ENCODE measurements at regions not wholly inside any gene's neighbourhood (a gene's known extent, or its start where the extent isn't known, plus 50 kb on each side); places are given as distances from the start of the nearest gene placed in this dataset.

GRCh38 chr15:25509703-25510102, 70.9 kb upstream of the UBE3A start:
- peaks cover 49% of the 10 kb centered on the region for H3K4me1 Mint-ChIP-seq
- no peak overlapping the region for H3K27ac Mint-ChIP-seq
- CTCF ChIA-PET, result interaction anchor here (1.0 to 8.9 kb wide), 13 partner anchors 12 to 1382 kb away, joined by 3 to 110 read pairs (median 14); no protein-coding TSS in a partner anchor
- TF ChIP-seq NR2C2 (CRISPR knock-in tag; IDR thresholded peaks at IDR 0.05), result no peak
- TF ChIP-seq ARID4B (CRISPR knock-in tag; IDR thresholded peaks at IDR 0.05; ENCODE audit: borderline replicate concordance), result no peak
- TF ChIP-seq MAX (CRISPR knock-in tag; IDR thresholded peaks at IDR 0.05), result no peak
- TF ChIP-seq NFYB (CRISPR knock-in tag; conservative IDR thresholded peaks at IDR 0.05; ENCODE audit: low read depth), result no peak
- TF ChIP-seq HMGA2 (CRISPR knock-in tag; IDR thresholded peaks at IDR 0.05), result no peak
- TF ChIP-seq AFF4 (CRISPR knock-in tag; IDR thresholded peaks at IDR 0.05; ENCODE audit: borderline replicate concordance), result no peak
- DNase-seq (ENCODE audit: low spot score) (no peak), ATAC-seq (no peak)
- H3K4me3 Mint-ChIP-seq, result no peak overlapping the region
- POLR2A ChIA-PET, result no interaction called here
- no peaks in the 10 kb centered on the region; the same call in 1 of the 2 replicates for H3K36me3 Mint-ChIP-seq
- H3K9me3 Mint-ChIP-seq, result peaks cover 8% of the 10 kb centered on the region
- no peaks in the 10 kb centered on the region; the same call in 1 of the 2 replicates for H3K27me3 Mint-ChIP-seq (ENCODE audit: low read depth)

DNA sequence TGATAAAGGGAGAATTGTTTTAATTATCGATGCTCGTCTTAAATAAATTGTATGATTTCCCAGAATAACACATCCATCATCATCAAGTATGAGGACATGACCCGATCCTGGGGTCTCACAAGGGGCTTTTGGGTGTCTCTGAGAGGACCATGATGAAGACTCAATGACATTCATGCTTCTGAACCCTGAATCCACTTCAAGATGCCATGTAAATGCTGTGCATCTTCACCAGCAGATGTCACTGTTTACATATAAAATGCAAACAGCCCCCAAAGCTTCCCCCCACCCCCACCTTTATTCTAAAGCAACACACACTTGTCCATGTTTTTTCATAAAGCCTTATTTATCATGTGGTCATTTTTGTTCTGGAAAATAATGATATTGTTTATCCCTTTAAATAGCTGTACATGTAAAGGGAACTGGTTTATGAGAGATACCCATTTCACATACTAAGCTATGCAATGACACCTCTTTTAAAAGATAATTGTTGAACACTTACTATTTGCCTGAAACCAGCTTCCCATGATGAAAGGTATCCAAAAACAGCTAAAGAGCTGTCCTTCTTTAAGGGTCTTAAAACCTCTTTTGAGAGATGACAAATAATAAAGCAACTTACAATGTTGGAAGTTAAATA, 69.7 kb upstream of the UBE3A start:
- Mint-ChIP-seq H3K4me3 (no peak overlapping the region), H3K27me3 (ENCODE audit: low read depth) (no peaks in the 10 kb centered on the region; the same call in 1 of the 2 replicates), H3K36me3 (peaks cover 4% of the 10 kb centered on the region), H3K9me3 (peaks cover 7% of the 10 kb centered on the region), H3K27ac (no peak overlapping the region), H3K4me1 (peaks cover 51% of the 10 kb centered on the region)
- DNase-seq (ENCODE audit: low spot score) (no peak), ATAC-seq (peak; percentile 36; the same call in 1 of the 2 replicates)
- ChIA-PET CTCF (interaction anchor here (0.6 to 8.9 kb wide), 34 partner anchors 8 to 1383 kb away, joined by 3 to 110 read pairs (median 4); partner anchors contain the start of gene GABRA5), POLR2A (interaction anchor here (0.6 kb wide), 1 partner anchor 429 kb away, joined by 3 read pairs; no protein-coding TSS in a partner anchor)
- no peak for TF ChIP-seq AFF4 (CRISPR knock-in tag; IDR thresholded peaks at IDR 0.05; ENCODE audit: borderline replicate concordance)
- TF ChIP-seq, protein P1, sequence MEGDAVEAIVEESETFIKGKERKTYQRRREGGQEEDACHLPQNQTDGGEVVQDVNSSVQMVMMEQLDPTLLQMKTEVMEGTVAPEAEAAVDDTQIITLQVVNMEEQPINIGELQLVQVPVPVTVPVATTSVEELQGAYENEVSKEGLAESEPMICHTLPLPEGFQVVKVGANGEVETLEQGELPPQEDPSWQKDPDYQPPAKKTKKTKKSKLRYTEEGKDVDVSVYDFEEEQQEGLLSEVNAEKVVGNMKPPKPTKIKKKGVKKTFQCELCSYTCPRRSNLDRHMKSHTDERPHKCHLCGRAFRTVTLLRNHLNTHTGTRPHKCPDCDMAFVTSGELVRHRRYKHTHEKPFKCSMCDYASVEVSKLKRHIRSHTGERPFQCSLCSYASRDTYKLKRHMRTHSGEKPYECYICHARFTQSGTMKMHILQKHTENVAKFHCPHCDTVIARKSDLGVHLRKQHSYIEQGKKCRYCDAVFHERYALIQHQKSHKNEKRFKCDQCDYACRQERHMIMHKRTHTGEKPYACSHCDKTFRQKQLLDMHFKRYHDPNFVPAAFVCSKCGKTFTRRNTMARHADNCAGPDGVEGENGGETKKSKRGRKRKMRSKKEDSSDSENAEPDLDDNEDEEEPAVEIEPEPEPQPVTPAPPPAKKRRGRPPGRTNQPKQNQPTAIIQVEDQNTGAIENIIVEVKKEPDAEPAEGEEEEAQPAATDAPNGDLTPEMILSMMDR (IDR thresholded peaks at IDR 0.05), result peak; percentile 36; the same call in 1 of the 2 replicates
